ENCODE measurements at regions not wholly inside any gene's neighbourhood (a gene's known extent, or its start where the extent isn't known, plus 50 kb on each side); places are given as distances from the start of the nearest gene placed in this dataset.

DNA sequence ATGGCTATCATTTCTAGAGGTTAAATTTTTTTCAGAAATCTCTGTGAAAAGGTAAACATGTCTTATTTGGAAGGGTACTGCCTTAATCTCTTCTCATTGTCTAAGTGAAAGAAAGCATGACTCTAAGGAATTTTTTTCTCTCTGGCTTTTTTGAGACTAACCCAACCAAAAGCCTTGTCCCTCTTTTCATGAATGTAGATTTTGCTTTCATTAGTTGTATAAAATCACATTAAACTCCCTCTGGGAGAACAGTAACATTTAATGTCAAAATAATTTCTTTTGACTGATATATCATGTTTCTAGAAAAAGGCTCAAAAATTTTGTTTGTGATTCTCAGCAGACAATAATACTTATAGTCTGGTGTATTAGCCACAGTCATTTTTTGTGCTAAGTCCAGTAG is 168.4 kb upstream of the SPOPL start:
- H3K4me3 ChIP-seq (ENCODE audit: low read depth, low read length) = no peak overlapping the region
- DNase-seq (ENCODE audit: low read depth) = no peak
- no peaks in the 10 kb centered on the region for H3K36me3 ChIP-seq (ENCODE audit: control insufficient read depth, insufficient read depth, low read length)
- ChIA-PET CTCF (no interaction called here), POLR2A (no interaction called here)
- TF ChIP-seq, protein P1, sequence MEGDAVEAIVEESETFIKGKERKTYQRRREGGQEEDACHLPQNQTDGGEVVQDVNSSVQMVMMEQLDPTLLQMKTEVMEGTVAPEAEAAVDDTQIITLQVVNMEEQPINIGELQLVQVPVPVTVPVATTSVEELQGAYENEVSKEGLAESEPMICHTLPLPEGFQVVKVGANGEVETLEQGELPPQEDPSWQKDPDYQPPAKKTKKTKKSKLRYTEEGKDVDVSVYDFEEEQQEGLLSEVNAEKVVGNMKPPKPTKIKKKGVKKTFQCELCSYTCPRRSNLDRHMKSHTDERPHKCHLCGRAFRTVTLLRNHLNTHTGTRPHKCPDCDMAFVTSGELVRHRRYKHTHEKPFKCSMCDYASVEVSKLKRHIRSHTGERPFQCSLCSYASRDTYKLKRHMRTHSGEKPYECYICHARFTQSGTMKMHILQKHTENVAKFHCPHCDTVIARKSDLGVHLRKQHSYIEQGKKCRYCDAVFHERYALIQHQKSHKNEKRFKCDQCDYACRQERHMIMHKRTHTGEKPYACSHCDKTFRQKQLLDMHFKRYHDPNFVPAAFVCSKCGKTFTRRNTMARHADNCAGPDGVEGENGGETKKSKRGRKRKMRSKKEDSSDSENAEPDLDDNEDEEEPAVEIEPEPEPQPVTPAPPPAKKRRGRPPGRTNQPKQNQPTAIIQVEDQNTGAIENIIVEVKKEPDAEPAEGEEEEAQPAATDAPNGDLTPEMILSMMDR (IDR thresholded peaks at IDR 0.05; ENCODE audit: insufficient read depth, low read depth, low read length) = no peak
- H3K27me3 ChIP-seq (ENCODE audit: control insufficient read depth, insufficient read depth, low read length) = no peaks in the 10 kb centered on the region

DNA sequence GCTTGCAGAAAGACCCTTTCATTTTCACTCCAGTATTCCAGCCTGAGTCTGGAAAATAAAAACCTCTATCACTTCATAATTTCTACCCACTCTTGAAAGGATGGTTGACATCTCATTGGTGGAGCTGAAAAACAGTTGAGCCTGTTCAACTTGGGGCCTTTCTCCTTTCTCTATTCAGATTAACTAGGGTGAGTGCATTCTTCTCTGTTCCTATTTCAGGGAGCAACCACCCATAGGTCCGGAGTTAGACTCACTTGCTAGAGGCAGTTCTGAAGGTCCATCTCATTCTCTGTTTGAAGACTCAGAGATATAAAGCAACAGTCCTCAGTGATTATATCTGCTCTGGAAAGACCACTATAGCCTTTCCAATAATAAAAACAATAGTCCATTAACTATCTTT is 167.9 kb upstream of the SPOPL start:
- POLR2A ChIA-PET = no interaction called here
- no peaks in the 10 kb centered on the region for H3K36me3 ChIP-seq (ENCODE audit: control insufficient read depth, insufficient read depth, low read length)
- DNase-seq (ENCODE audit: low read depth) = no peak
- no peaks in the 10 kb centered on the region for H3K27me3 ChIP-seq (ENCODE audit: control insufficient read depth, insufficient read depth, low read length)
- CTCF ChIA-PET = interaction anchor here (0.9 kb wide), 1 partner anchor 50 kb away, joined by 3 read pairs; no protein-coding TSS in a partner anchor
- TF ChIP-seq, protein P1 (IDR thresholded peaks at IDR 0.05; ENCODE audit: insufficient read depth, low read depth, low read length) = no peak
- no peak overlapping the region for H3K4me3 ChIP-seq (ENCODE audit: low read depth, low read length)

DNA sequence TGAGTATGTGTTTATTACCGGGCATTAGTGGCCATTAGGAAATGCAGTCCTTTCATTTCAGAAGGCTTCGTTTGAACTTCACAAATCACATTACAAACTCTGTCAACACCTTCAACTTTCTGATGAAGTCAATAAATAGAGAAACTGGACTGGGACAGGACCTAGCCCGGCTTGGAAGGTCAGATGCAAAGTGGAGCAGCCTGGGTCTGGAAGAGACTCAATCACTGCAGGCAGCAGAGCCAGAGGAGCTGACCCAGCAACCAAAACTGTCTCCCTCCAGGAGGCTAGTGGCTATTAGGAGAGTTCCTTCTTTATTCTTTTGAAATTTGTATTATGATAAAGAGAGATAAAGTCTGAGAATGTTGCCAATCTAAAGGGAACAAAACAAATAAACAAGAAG is 167.2 kb upstream of the SPOPL start:
- Histone ChIP-seq H3K4me3 (ENCODE audit: low read depth, low read length) (no peak overlapping the region), H3K36me3 (ENCODE audit: control insufficient read depth, insufficient read depth, low read length) (no peaks in the 10 kb centered on the region), H3K27me3 (ENCODE audit: control insufficient read depth, insufficient read depth, low read length) (no peaks in the 10 kb centered on the region)
- DNase-seq (ENCODE audit: low read depth) = no peak
- POLR2A ChIA-PET = no interaction called here
- TF ChIP-seq, protein P1 (IDR thresholded peaks at IDR 0.05; ENCODE audit: insufficient read depth, low read depth, low read length) = no peak
- CTCF ChIA-PET = interaction anchor here (0.9 kb wide), 1 partner anchor 51 kb away, joined by 3 read pairs; no protein-coding TSS in a partner anchor

DNA sequence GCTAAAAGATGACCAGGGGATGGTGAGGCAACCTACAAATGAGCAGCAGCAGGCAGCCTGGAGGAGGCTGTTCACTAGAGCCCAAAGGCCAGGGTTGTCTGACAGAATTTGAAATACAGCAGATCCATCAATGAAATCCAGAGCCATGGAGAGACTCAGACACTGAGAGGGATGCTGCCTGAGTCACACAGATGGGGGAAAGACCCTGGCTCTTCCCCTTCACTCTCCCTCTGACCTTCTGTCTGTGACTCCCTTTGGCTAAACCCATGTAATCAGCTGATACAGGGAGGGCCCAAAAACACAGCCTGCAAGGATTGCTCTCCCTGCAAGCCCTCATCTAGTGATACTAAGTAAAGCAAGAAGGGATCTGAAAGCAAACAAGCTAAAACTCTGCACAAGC is 166.5 kb upstream of the SPOPL start:
- Histone ChIP-seq H3K27me3 (ENCODE audit: control insufficient read depth, insufficient read depth, low read length) (no peaks in the 10 kb centered on the region), H3K4me3 (ENCODE audit: low read depth, low read length) (no peak overlapping the region), H3K36me3 (ENCODE audit: control insufficient read depth, insufficient read depth, low read length) (no peaks in the 10 kb centered on the region)
- POLR2A ChIA-PET = interaction anchor here (0.7 kb wide), 1 partner anchor 8 kb away, joined by 3 read pairs; no protein-coding TSS in a partner anchor
- TF ChIP-seq, protein P1 (IDR thresholded peaks at IDR 0.05; ENCODE audit: insufficient read depth, low read depth, low read length) = no peak
- CTCF ChIA-PET = no interaction called here
- no peak for DNase-seq (ENCODE audit: low read depth)

DNA sequence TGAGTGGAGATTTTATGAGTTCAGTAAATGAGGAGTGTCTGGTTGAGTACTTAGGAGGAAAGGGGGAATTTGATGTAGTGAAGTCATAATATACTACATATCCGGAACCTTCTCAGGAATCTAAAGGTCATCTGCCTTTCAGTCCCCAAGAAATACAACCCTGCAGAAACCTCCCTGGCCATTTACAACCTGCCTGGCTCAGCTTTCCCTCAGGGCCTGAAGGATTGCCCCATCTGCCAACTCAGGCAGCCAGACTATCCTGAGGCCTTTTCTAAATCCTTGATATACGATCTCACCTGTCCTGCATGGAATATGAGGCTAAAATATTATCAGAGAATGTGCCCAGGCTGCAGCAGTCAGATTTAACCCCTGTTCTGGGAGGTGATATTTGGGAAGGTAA is 165.4 kb upstream of the SPOPL start:
- Histone ChIP-seq H3K36me3 (ENCODE audit: control insufficient read depth, insufficient read depth, low read length) (no peaks in the 10 kb centered on the region), H3K27me3 (ENCODE audit: control insufficient read depth, insufficient read depth, low read length) (no peaks in the 10 kb centered on the region), H3K4me3 (ENCODE audit: low read depth, low read length) (no peak overlapping the region)
- TF ChIP-seq, protein P1 (IDR thresholded peaks at IDR 0.05; ENCODE audit: insufficient read depth, low read depth, low read length) = no peak
- DNase-seq (ENCODE audit: low read depth) = peak; percentile 67
- ChIA-PET CTCF (no interaction called here), POLR2A (no interaction called here)

All from BJ (cell line).